HEK293 (cell line): ENCODE measurements at regions not wholly inside any gene's neighbourhood (a gene's known extent, or its start where the extent isn't known, plus 50 kb on each side); places are given as distances from the start of the nearest gene placed in this dataset.

Source experiments
- CTCF ChIA-PET: fragments of 350-600 bp; formaldehyde crosslinking; extraction: SDS; loops from one replicate; lab custom pipeline; 2021; ENCODE audit warnings: antibody characterized with exemption; lab: Yijun Ruan, JAX
- POLR2A ChIA-PET: fragments of 300-600 bp; formaldehyde crosslinking; extraction: SDS; loops from one replicate; lab custom pipeline; 2020; ENCODE audit warnings: antibody characterized with exemption, inconsistent platforms; lab: Yijun Ruan, JAX
- H3K27ac ChIP-seq: fragments of 200-500 bp; sonication (Bioruptor generic); 2 replicates; pipeline ENCODE4 v1.5.1; 2014; ENCODE audit warnings: low read depth, low read length, control low read depth, inconsistent platforms; ENCODE audit errors: extremely low read depth
- H3K36me3 ChIP-seq, 2 experiments: fragments of 200-500 bp in 1 of 2; sonication (Bioruptor generic) in 1 of 2; 1 replicate in 1 of 2; 2 replicates in 1 of 2; pipeline ENCODE4 v1.5.1; 2014 to 2017; ENCODE audit warnings: inconsistent platforms in 2 of 2, low read length in 2 of 2; ENCODE audit not compliant: control insufficient read depth in 2 of 2, insufficient read depth in 1 of 2
- H3K4me1 ChIP-seq: fragments of 200-500 bp; sonication (Bioruptor generic); 2 replicates; pipeline ENCODE4 v1.5.1; 2014; ENCODE audit warnings: mild to moderate bottlenecking, low read length, inconsistent platforms; ENCODE audit not compliant: control insufficient read depth, insufficient read depth
- H3K4me3 ChIP-seq: 2 replicates; pipeline ENCODE4 v1.5.1; 2011; ENCODE audit warnings: low read depth, mild to moderate bottlenecking, control low read depth, low read length, moderate library complexity
- H3K9me3 ChIP-seq: fragments of 200-500 bp; sonication (Bioruptor generic); 2 replicates; pipeline ENCODE4 v1.5.1; 2014; ENCODE audit warnings: low read depth, low read length, inconsistent platforms; ENCODE audit not compliant: control insufficient read depth, insufficient read depth
- BCL11B ChIP-seq: fragments of 450-650 bp; formaldehyde crosslinking; IDR thresholded peaks from 2 replicates; pipeline ENCODE4 v1.5.1; 2016; ENCODE audit warnings: low read depth, missing biosample characterization, missing genetic modification characterization
- HIC1 ChIP-seq: fragments of 450-650 bp; formaldehyde crosslinking; IDR thresholded peaks from 2 replicates; pipeline ENCODE4 v1.5.1; 2016; ENCODE audit warnings: missing biosample characterization, missing genetic modification characterization
- HOXA7 ChIP-seq: sonication (generic); formaldehyde crosslinking; IDR thresholded peaks from 2 replicates; pipeline ENCODE4 v1.8.1; 2022; ENCODE audit warnings: missing genetic modification reagents, borderline replicate concordance
- KLF7 ChIP-seq: fragments of 450-650 bp; formaldehyde crosslinking; IDR thresholded peaks from 2 replicates; pipeline ENCODE4 v1.5.1; 2016; ENCODE audit warnings: missing biosample characterization, missing genetic modification characterization, borderline replicate concordance
- KLF8 ChIP-seq: fragments of 450-650 bp; formaldehyde crosslinking; IDR thresholded peaks from 2 replicates; pipeline ENCODE4 v1.5.1; 2016; ENCODE audit warnings: missing biosample characterization, missing genetic modification characterization
- PRDM4 ChIP-seq: fragments of 450-650 bp; formaldehyde crosslinking; IDR thresholded peaks from 2 replicates; pipeline ENCODE4 v1.5.1; 2017; ENCODE audit warnings: missing biosample characterization, missing genetic modification characterization
- ZBTB48 ChIP-seq: fragments of 450-650 bp; formaldehyde crosslinking; IDR thresholded peaks from 2 replicates; pipeline ENCODE4 v1.5.1; 2016; ENCODE audit warnings: missing biosample characterization, missing genetic modification characterization
- ZEB2 ChIP-seq: fragments of 450-650 bp; formaldehyde crosslinking; IDR thresholded peaks from 2 replicates; pipeline ENCODE4 v1.5.1; 2016; ENCODE audit warnings: missing biosample characterization, missing genetic modification characterization
- ZFP69B ChIP-seq: fragments of 450-650 bp; formaldehyde crosslinking; IDR thresholded peaks from 2 replicates; pipeline ENCODE4 v1.5.1; 2016; ENCODE audit warnings: missing biosample characterization, missing genetic modification characterization
- ZNF140 ChIP-seq: fragments of 450-650 bp; formaldehyde crosslinking; IDR thresholded peaks from 2 replicates; pipeline ENCODE4 v1.5.1; 2016; ENCODE audit warnings: missing biosample characterization, missing genetic modification characterization
- ZNF311 ChIP-seq: fragments of 450-650 bp; formaldehyde crosslinking; IDR thresholded peaks from 2 replicates; pipeline ENCODE4 v1.5.1; 2017; ENCODE audit warnings: missing biosample characterization, missing genetic modification characterization, borderline replicate concordance
- ZNF362 ChIP-seq: fragments of 450-650 bp; formaldehyde crosslinking; IDR thresholded peaks from 2 replicates; pipeline ENCODE4 v1.5.1; 2016; ENCODE audit warnings: missing biosample characterization, missing genetic modification characterization
- ZNF37A ChIP-seq: fragments of 450-650 bp; IDR thresholded peaks from 2 replicates; pipeline ENCODE4 v1.5.1; 2018; ENCODE audit warnings: missing biosample characterization, missing genetic modification characterization
- ZNF571 ChIP-seq: fragments of 450-650 bp; formaldehyde crosslinking; IDR thresholded peaks from 2 replicates; pipeline ENCODE4 v1.5.0; 2017; ENCODE audit warnings: missing biosample characterization, missing genetic modification characterization
- ZNF623 ChIP-seq: fragments of 450-650 bp; formaldehyde crosslinking; IDR thresholded peaks from 2 replicates; pipeline ENCODE4 v1.5.1; 2016; ENCODE audit warnings: missing biosample characterization, missing genetic modification characterization
- ZNF707 ChIP-seq: fragments of 450-650 bp; formaldehyde crosslinking; IDR thresholded peaks from 2 replicates; pipeline ENCODE4 v1.5.1; 2016; ENCODE audit warnings: missing biosample characterization, missing genetic modification characterization
- ZNF792 ChIP-seq: fragments of 450-650 bp; formaldehyde crosslinking; IDR thresholded peaks from 2 replicates; pipeline ENCODE4 v1.5.1; 2016; ENCODE audit warnings: missing biosample characterization, missing genetic modification characterization
- ZNF830 ChIP-seq: fragments of 450-650 bp; IDR thresholded peaks from 2 replicates; pipeline ENCODE4 v1.5.0; 2018; ENCODE audit warnings: missing biosample characterization, missing genetic modification characterization, low read depth, mild to moderate bottlenecking, moderate library complexity
- ZSCAN5A ChIP-seq: fragments of 450-650 bp; formaldehyde crosslinking; IDR thresholded peaks from 2 replicates; pipeline ENCODE4 v1.5.1; 2016; ENCODE audit warnings: missing biosample characterization, missing genetic modification characterization

- no peak for TF ChIP-seq PRDM4 (tag by site-specific recombination)
Observed at GRCh38 chr12:14290951-14291350, 74.5 kb upstream of the ATF7IP start (continued).

- Histone ChIP-seq H3K4me1 (no peaks in the 10 kb centered on the region), H3K4me3 (no peak overlapping the region), H3K27ac (no peak overlapping the region), H3K36me3 (no peaks in the 10 kb centered on the region), H3K9me3 (no peaks in the 10 kb centered on the region)
- ChIA-PET CTCF (no interaction called here), POLR2A (no interaction called here)
- no peak for TF ChIP-seq ZNF707 (tag by site-specific recombination)
- TF ChIP-seq HIC1 (tag by site-specific recombination), result no peak
- TF ChIP-seq ZNF311 (tag by site-specific recombination), result no peak
- no peak for TF ChIP-seq ZNF362 (tag by site-specific recombination)
- TF ChIP-seq ZEB2 (tag by site-specific recombination), result no peak
- TF ChIP-seq ZNF830 (tag by site-specific recombination), result no peak
- TF ChIP-seq ZBTB48 (tag by site-specific recombination), result no peak
- no peak for TF ChIP-seq KLF8 (tag by site-specific recombination)
- TF ChIP-seq ZNF792 (tag by site-specific recombination), result no peak
- no peak for TF ChIP-seq ZNF623 (tag by site-specific recombination)
- TF ChIP-seq HOXA7 (CRISPR knock-in tag), result no peak
- no peak for TF ChIP-seq ZSCAN5A (tag by site-specific recombination)
- no peak for TF ChIP-seq ZNF37A (tag by site-specific recombination)
- no peak for TF ChIP-seq ZFP69B (tag by site-specific recombination)
- TF ChIP-seq ZNF140 (tag by site-specific recombination), result no peak
- TF ChIP-seq KLF7 (tag by site-specific recombination), result no peak
- no peak for TF ChIP-seq ZNF571
- no peak for TF ChIP-seq BCL11B (tag by site-specific recombination)
Observed at GRCh38 chr12:14303661-14304155, 61.8 kb upstream of the ATF7IP start.
